ENCODE measurements at regions not wholly inside any gene's neighbourhood (a gene's known extent, or its start where the extent isn't known, plus 50 kb on each side); places are given as distances from the start of the nearest gene placed in this dataset.

- TF ChIP-seq AR (CRISPR knock-in tag; IDR thresholded peaks at IDR 0.05) (no peak), ZMAT4 (CRISPR knock-in tag; IDR thresholded peaks at IDR 0.05) (no peak)
Observed at GRCh38 chr9:111272581-111272980, 57.4 kb downstream of the OR2K2 start (continued).

GRCh38 chr9:111271481-111272080, 58.4 kb downstream of the OR2K2 start:
- Mint-ChIP-seq H3K4me3 (no peak overlapping the region), H3K4me1 (peaks cover 10% of the 10 kb centered on the region), H3K36me3 (peaks cover 14% of the 10 kb centered on the region), H3K27me3 (ENCODE audit: low read depth) (no peaks in the 10 kb centered on the region), H3K9me3 (peaks cover 27% of the 10 kb centered on the region), H3K27ac (no peak overlapping the region)
- DNase-seq (ENCODE audit: low spot score) (no peak), ATAC-seq (no peak)
- ChIA-PET CTCF (no interaction called here), POLR2A (no interaction called here)
- TF ChIP-seq CTCF (IDR thresholded peaks at IDR 0.05) (no peak), ZNF416 (CRISPR knock-in tag; IDR thresholded peaks at IDR 0.05) (no peak), PREB (CRISPR knock-in tag; IDR thresholded peaks at IDR 0.05; ENCODE audit: borderline replicate concordance) (no peak), ARID4B (CRISPR knock-in tag; IDR thresholded peaks at IDR 0.05; ENCODE audit: borderline replicate concordance) (no peak), ZNF425 (CRISPR knock-in tag; conservative IDR thresholded peaks at IDR 0.05) (no peak), CREB1 (CRISPR knock-in tag; IDR thresholded peaks at IDR 0.05) (no peak), USF1 (CRISPR knock-in tag; IDR thresholded peaks at IDR 0.05) (no peak), NFATC4 (CRISPR knock-in tag; IDR thresholded peaks at IDR 0.05) (no peak), USF2 (CRISPR knock-in tag; IDR thresholded peaks at IDR 0.05) (no peak), HMGXB4 (CRISPR knock-in tag; IDR thresholded peaks at IDR 0.05) (no peak), FOXJ3 (CRISPR knock-in tag; IDR thresholded peaks at IDR 0.05; ENCODE audit: borderline replicate concordance) (no peak)
